HG03039 (cell line): ENCODE measurements at regions not wholly inside any gene's neighbourhood (a gene's known extent, or its start where the extent isn't known, plus 50 kb on each side); places are given as distances from the start of the nearest gene placed in this dataset.
"Not testable (repeated sequence)": the region's sequence is repeated elsewhere in the genome, so short reads cannot be mapped to it uniquely, and the experiment has no call there.

Experiments
- ATAC-seq: cut with Tn5 transposase; IDR thresholded peaks from one replicate; pipeline ENCODE4 v1.9.1; 2021; ENCODE audit warnings: mild to moderate bottlenecking, moderate library complexity; ENCODE audit not compliant: unreplicated experiment

GRCh38 chr5:36739751-36740221, 133.4 kb downstream of the SLC1A3 start:
- peak; percentile 47 for ATAC-seq

DNA sequence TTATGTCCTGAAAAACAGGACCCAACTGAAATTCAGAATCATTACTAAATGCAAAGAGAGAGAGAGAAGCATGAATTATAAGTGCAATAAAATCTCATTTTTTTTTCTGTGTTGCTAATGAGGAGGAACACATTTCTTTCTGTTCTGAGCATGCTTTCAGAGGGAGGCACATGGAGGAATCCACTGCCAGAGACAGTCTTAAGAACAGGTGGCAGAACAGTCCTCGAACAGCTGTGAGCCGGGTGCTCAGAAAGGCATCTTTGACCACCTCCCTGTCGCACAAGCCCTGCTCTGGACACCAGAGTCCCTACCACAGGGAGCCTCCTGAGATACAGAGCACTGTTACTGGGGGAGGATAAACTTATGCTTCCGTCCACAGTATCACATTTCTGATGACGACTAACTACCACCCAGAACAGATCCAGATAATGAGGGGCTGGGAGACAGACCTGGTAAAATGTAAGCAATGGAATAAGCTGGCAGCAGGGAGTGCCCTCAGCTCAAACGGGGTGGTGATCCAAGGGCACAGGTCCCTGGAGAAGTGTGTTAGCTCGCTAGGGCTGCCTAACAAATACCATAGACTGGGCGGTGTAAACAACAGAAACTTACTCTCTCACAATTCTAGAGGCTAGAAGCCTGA, 134.0 kb downstream of the SLC1A3 start:
- ATAC-seq, result no peak

GRCh38 chr5:36741128-36741527, 134.7 kb downstream of the SLC1A3 start:
- ATAC-seq, result no peak

GRCh38 chr5:36743891-36744772, 132.4 kb upstream of the NIPBL start:
- ATAC-seq, result no peak

DNA sequence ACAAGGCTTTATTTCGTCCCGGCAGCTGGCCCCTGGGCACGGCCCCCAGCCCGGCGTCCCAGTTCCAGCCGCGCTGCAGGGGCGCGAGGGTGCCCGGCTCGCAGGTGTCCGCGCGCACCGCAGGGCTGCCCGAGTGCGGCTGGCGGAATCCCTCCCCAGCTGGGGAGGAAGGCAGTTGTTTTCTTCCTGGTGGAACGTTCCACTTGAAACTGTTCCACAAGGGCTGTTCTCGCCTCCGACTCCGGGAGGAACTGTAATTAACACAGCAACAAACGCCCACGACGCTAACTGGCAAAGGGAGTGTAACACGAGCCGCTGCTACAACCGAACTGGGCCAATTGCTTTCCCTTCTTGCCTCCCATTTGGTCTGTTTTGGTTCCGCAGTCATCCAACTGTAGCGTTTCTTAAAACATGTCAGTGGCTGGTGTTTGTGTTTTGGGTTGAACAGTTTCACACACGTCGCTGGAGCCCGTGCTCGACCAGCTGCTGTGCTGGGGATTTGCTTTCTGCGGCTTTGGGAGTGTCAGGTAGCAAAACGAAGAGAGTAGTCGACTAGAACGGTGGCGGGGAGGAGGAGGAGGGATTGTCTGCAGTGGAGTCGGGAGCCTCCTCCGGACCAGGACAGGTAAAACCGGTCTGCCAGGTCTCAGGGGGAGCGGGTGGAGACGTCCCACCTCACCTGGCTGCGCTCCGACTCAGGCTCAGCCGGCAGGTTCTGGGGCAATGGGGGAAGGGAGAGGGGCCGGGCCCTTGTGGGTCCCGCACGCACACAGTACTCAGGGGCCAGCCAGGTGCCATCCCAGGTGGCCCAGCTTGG, 131.6 kb upstream of the NIPBL start:
- ATAC-seq, result peak; percentile 69

GRCh38 chr5:36747794-36748193, 128.8 kb upstream of the NIPBL start:
- ATAC-seq, result not testable (repeated sequence)

- ATAC-seq, result no peak
These were observed 124.7 kb upstream of the NIPBL start for GRCh38 chr5:36751886-36752285.

DNA sequence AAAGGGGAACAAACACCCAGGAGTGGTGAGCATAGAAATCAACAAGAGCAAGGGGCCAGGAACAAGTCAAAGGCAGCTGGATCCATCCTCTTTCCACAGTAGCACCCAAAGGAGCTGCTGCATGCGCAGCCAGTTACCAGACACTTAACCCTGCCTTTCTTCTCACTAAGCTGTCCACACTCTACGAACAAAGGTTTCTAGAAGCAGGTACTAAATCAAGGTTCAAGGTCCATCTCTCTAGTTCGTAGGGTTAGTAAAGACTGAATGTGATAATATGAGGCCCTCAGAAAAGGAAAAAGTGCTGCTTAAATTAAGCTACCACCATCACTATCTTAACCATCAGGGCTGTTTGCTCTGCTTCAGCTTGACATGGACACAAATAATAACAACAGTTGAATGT, 121.2 kb upstream of the NIPBL start:
- ATAC-seq, result no peak

- no peak for ATAC-seq
These were observed 120.6 kb upstream of the NIPBL start for GRCh38 chr5:36755920-36756488.

GRCh38 chr5:36756848-36757247, 119.7 kb upstream of the NIPBL start:
- no peak for ATAC-seq

DNA sequence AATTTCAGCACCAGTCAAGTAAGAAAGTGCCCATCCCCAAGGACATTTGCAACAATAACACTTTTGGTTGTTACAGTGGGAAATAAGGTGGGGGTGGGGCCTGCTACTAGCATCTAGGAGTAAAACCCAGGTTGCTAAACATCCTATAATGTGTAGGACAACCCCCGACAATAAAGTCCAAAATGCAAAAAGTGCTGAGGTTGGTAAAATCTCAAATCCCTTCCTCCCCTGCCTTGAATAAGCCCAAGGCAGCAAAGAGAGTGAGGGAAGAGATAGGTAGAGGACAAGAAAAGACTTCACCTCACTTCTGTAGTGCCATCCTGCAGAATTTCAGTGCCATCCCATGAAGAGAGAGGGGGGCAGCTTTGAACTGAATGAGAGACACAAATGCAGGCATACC, 117.5 kb upstream of the NIPBL start:
- no peak for ATAC-seq

DNA sequence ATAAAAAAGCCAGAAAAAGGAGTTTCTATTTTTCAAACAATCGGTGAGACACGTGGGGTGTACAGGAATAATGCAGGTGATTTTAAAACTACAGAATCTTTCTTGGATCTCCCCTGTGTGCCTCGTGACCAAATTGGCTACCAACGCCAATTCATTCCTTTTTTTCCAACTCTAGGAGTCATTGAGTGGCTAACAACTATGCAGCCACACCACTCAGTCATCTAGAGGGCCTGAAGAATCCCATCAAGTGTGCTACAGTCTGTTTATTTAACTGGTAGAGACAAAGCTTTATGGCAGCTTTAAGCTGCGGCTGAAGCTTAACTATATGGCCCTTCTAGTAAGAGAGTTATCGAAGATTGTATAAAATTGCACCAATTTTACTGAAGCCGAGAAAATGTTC, 113.1 kb upstream of the NIPBL start:
- ATAC-seq, result no peak

GRCh38 chr5:36765876-36766275, 110.7 kb upstream of the NIPBL start:
- no peak for ATAC-seq

- ATAC-seq, result no peak
These were observed 109.6 kb upstream of the NIPBL start for GRCh38 chr5:36766981-36767380.

DNA sequence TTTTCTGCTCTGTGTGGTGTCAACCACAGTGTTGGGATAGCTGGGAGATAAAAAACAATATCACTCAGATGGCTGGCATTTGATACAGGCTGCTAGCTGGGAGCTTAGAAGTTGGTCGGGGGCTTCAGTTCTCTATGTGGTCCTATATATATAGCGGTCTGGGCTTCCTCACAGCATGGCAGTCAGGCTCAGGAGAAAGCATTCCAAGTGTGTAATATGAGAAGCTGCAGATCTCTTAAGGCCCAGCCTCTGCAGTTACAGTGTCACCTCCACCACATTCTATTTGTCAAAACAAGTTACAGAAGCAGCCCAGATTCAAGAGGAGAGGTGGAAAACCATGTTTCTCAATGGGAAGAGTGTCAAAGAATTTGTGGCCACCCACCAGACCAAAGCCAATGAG, 108.1 kb upstream of the NIPBL start:
- ATAC-seq, result no peak

DNA sequence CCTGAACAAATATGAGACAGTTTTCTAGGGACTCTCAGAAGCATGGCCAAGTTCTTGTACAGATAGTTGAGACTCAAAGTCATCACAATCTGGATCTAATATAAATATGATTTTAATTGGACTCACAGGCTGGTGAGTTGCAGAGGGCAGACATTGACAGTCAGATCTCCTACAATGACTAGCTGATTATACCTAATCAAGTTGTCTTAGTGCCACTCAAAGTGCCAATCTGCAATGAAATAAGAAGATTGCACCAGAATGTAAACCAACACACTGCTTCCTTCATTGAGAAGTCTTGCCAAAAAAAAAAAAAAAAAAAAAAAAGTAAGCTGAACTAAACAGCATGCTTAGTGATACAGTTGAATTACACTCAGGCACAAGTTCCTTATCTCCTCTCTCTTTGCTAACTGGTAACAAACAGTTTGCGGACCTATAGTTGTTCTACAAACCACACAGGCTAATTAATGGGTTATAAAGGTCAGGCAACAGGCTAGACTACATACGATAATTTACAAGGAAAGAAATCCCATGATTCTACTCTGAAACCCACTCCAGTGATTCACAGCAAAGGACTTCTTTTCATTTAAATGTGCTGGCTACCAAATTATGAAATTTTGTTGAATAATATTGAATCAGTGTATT, 107.3 kb upstream of the NIPBL start:
- ATAC-seq, result no peak

GRCh38 chr5:36770125-36770524, 106.4 kb upstream of the NIPBL start:
- ATAC-seq, result no peak

DNA sequence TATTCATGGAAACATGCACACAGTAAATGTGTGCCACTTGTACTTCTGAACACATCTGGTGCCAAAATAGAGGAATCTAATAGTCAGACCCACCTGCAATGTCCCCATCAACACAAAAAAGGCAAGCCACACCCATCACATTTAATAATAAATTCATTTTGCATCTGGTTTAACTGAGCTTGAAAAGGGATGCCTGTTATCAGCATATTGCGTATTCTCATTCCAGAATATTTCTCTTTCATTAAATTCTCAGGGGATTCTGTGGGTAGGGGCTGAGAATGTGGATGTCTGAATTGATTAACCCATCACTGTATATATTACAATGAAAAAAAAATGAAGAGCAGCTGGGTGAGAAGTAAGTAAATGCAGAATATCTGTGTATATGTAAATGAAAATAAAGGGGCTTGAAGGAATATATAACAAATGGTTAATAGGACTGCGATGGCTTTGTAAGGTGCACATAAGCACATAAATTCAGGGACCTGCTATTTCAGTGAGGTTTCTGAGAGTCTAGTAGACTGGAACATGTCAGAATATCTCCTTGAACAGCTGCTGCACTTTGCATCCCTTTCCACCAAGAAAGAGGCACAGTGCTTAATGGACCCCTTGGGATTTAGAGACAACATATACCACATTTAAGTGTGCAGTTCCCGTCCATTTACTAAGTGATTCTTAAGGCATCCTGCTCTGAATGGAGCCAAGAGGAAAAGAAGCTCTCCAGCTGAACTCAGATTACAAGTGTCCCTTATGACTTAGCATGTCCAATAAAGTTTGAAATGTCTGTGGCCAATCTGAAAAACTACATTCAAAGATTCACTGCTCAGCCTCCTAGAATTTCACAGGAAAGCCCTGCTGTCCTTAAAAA, 104.1 kb upstream of the NIPBL start:
- ATAC-seq, result no peak

- no peak for ATAC-seq
These were observed 99.3 kb upstream of the NIPBL start for GRCh38 chr5:36777105-36777757.
